ENCODE measurements at regions not wholly inside any gene's neighbourhood (a gene's known extent, or its start where the extent isn't known, plus 50 kb on each side); places are given as distances from the start of the nearest gene placed in this dataset.

- no peak for TF ChIP-seq CTCF (IDR thresholded peaks at IDR 0.05; ENCODE audit: borderline replicate concordance, insufficient read depth, low read depth, low read length)
- no peak overlapping the region for H3K4me3 ChIP-seq (ENCODE audit: low read depth, low read length)
Observed at GRCh38 chr16:88298181-88298832, 84.5 kb upstream of the ZNF469 start.

- no peak overlapping the region for H3K4me3 ChIP-seq (ENCODE audit: low read depth, low read length)
- TF ChIP-seq CTCF (IDR thresholded peaks at IDR 0.05; ENCODE audit: borderline replicate concordance, insufficient read depth, low read depth, low read length), result no peak
Observed at GRCh38 chr16:88298833-88299745, 83.7 kb upstream of the ZNF469 start.

GRCh38 chr16:88299751-88300462 lies 82.9 kb upstream of the ZNF469 start:
- TF ChIP-seq CTCF (IDR thresholded peaks at IDR 0.05; ENCODE audit: borderline replicate concordance, insufficient read depth, low read depth, low read length), result no peak
- H3K4me3 ChIP-seq (ENCODE audit: low read depth, low read length), result no peak overlapping the region

GRCh38 chr16:88300463-88300835 lies 82.3 kb upstream of the ZNF469 start:
- TF ChIP-seq CTCF (IDR thresholded peaks at IDR 0.05; ENCODE audit: borderline replicate concordance, insufficient read depth, low read depth, low read length), result no peak
- H3K4me3 ChIP-seq (ENCODE audit: low read depth, low read length), result no peak overlapping the region

- H3K4me3 ChIP-seq (ENCODE audit: low read depth, low read length), result no peak overlapping the region
- no peak for TF ChIP-seq CTCF (IDR thresholded peaks at IDR 0.05; ENCODE audit: borderline replicate concordance, insufficient read depth, low read depth, low read length)
Observed at GRCh38 chr16:88301431-88301830, 81.3 kb upstream of the ZNF469 start.

- TF ChIP-seq CTCF (IDR thresholded peaks at IDR 0.05; ENCODE audit: borderline replicate concordance, insufficient read depth, low read depth, low read length), result no peak
- no peak overlapping the region for H3K4me3 ChIP-seq (ENCODE audit: low read depth, low read length)
Observed at GRCh38 chr16:88301886-88302285, 80.9 kb upstream of the ZNF469 start.

All from GM12875 (cell line).